SK-N-SH treated with all-trans-retinoic acid at 6 μM for 48 hours (cell line): ENCODE measurements at regions not wholly inside any gene's neighbourhood (a gene's known extent, or its start where the extent isn't known, plus 50 kb on each side); places are given as distances from the start of the nearest gene placed in this dataset.

ENCODE experiments used
- ATAC-seq: fragments of 200-7000 bp; cut with Tn5 transposase; 3 replicates; pipeline ENCODE4 v1.9.1; 2020; ENCODE audit warnings: mild to moderate bottlenecking, moderate library complexity
- ARNTL ChIP-seq: fragments of 450-650 bp; formaldehyde crosslinking; IDR thresholded peaks from 2 replicates; pipeline ENCODE4 v1.5.0; 2020; ENCODE audit warnings: low read depth, mild to moderate bottlenecking, moderate library complexity, borderline replicate concordance
- BACH2 ChIP-seq: fragments of 250-450 bp; sonication (Bioruptor Pico); IDR thresholded peaks from 2 replicates; pipeline ENCODE4 v1.9.0; 2021; ENCODE audit warnings: mild to moderate bottlenecking, borderline replicate concordance
- CREB5 ChIP-seq: fragments of 250-450 bp; sonication (Bioruptor Pico); IDR thresholded peaks from 2 replicates; pipeline ENCODE4 v1.5.1; 2020; ENCODE audit warnings: low read depth, mild to moderate bottlenecking, moderate library complexity
- CSDC2 ChIP-seq: fragments of 250-450 bp; sonication (Bioruptor Pico); IDR thresholded peaks from 2 replicates; pipeline ENCODE4 v1.5.0; 2020; ENCODE audit warnings: mild to moderate bottlenecking, moderate library complexity
- CSRNP3 ChIP-seq: fragments of 250-450 bp; sonication (Bioruptor Pico); IDR thresholded peaks from 2 replicates; pipeline ENCODE4 v1.5.1; 2021; ENCODE audit warnings: mild to moderate bottlenecking, moderate library complexity
- ESRRG ChIP-seq: fragments of 250-450 bp; sonication (Bioruptor Pico); IDR thresholded peaks from 2 replicates; pipeline ENCODE4 v1.6.1; 2021; ENCODE audit warnings: mild to moderate bottlenecking
- GLIS3 ChIP-seq: fragments of 250-450 bp; sonication (Bioruptor Pico); IDR thresholded peaks from 2 replicates; pipeline ENCODE4 v1.5.0; 2020; ENCODE audit warnings: mild to moderate bottlenecking, moderate library complexity
- ISL1 ChIP-seq: fragments of 250-450 bp; sonication (Bioruptor Pico); IDR thresholded peaks from 2 replicates; pipeline ENCODE4 v2.1.2; 2022; ENCODE audit warnings: mild to moderate bottlenecking, moderate library complexity
- OSR1 ChIP-seq: fragments of 250-450 bp; sonication (Bioruptor Pico); IDR thresholded peaks from 2 replicates; pipeline ENCODE4 v1.8.0; 2022; ENCODE audit warnings: moderate library complexity, mild to moderate bottlenecking, inconsistent platforms
- PPARA ChIP-seq: fragments of 250-450 bp; sonication (Bioruptor Pico); IDR thresholded peaks from 2 replicates; pipeline ENCODE4 v1.5.0; 2020; ENCODE audit warnings: mild to moderate bottlenecking, borderline replicate concordance
- RARB ChIP-seq: fragments of 250-450 bp; sonication (Bioruptor Pico); IDR thresholded peaks from 2 replicates; pipeline ENCODE4 v1.8.0; 2021; ENCODE audit warnings: mild to moderate bottlenecking, moderate library complexity
- SNAI2 ChIP-seq: fragments of 250-450 bp; sonication (Bioruptor Pico); IDR thresholded peaks from 2 replicates; pipeline ENCODE4 v1.5.0; 2020; ENCODE audit warnings: mild to moderate bottlenecking, moderate library complexity
- TOX ChIP-seq: fragments of 250-450 bp; sonication (Bioruptor Pico); IDR thresholded peaks from 2 replicates; pipeline ENCODE4 v1.8.0; 2021; ENCODE audit warnings: mild to moderate bottlenecking, moderate library complexity, borderline replicate concordance
- ZC3H10 ChIP-seq: fragments of 250-450 bp; sonication (Bioruptor Pico); IDR thresholded peaks from 2 replicates; pipeline ENCODE4 v1.5.1; 2021; ENCODE audit warnings: mild to moderate bottlenecking, moderate library complexity
- ZFP3 ChIP-seq: fragments of 250-450 bp; sonication (Bioruptor Pico); IDR thresholded peaks from 2 replicates; pipeline ENCODE4 v1.5.0; 2020; ENCODE audit warnings: mild to moderate bottlenecking, moderate library complexity
- ZFP30 ChIP-seq: fragments of 450-650 bp; formaldehyde crosslinking; IDR thresholded peaks from 2 replicates; pipeline ENCODE4 v1.5.0; 2022; ENCODE audit warnings: mild to moderate bottlenecking, moderate library complexity
- ZNF565 ChIP-seq: fragments of 450-650 bp; formaldehyde crosslinking; conservative IDR thresholded peaks from 2 replicates; pipeline ENCODE4 v1.5.0; 2020; ENCODE audit warnings: low read depth, mild to moderate bottlenecking, moderate library complexity
- ZNF70 ChIP-seq: fragments of 450-650 bp; formaldehyde crosslinking; IDR thresholded peaks from 2 replicates; pipeline ENCODE4 v1.5.0; 2020; ENCODE audit warnings: mild to moderate bottlenecking, moderate library complexity
- ZNF8 ChIP-seq: fragments of 450-650 bp; formaldehyde crosslinking; IDR thresholded peaks from 2 replicates; pipeline ENCODE4 v1.5.0; 2020; ENCODE audit warnings: mild to moderate bottlenecking, moderate library complexity
- TF ChIP-seq, protein P1 (sequence below): fragments of 250-450 bp; sonication (Bioruptor Pico); IDR thresholded peaks from 2 replicates; pipeline ENCODE4 v1.5.0; 2020; ENCODE audit warnings: mild to moderate bottlenecking, moderate library complexity
- TF ChIP-seq, protein P2 (sequence below): fragments of 250-450 bp; sonication (Bioruptor Pico); IDR thresholded peaks from 2 replicates; pipeline ENCODE4 v1.8.0; 2020; ENCODE audit warnings: mild to moderate bottlenecking, moderate library complexity, borderline replicate concordance
- TF ChIP-seq, protein P3 (sequence below): fragments of 250-450 bp; sonication (Bioruptor Pico); IDR thresholded peaks from 2 replicates; pipeline ENCODE4 v1.8.0; 2021; ENCODE audit warnings: low read depth, mild to moderate bottlenecking, moderate library complexity, borderline replicate concordance

GRCh38 chr2:195542067-195542466, 115.0 kb upstream of the SLC39A10 start:
- no peak for ATAC-seq
- TF ChIP-seq ZNF565 (CRISPR knock-in tag) = no peak
- no peak for TF ChIP-seq ZC3H10
- TF ChIP-seq, protein P1, sequence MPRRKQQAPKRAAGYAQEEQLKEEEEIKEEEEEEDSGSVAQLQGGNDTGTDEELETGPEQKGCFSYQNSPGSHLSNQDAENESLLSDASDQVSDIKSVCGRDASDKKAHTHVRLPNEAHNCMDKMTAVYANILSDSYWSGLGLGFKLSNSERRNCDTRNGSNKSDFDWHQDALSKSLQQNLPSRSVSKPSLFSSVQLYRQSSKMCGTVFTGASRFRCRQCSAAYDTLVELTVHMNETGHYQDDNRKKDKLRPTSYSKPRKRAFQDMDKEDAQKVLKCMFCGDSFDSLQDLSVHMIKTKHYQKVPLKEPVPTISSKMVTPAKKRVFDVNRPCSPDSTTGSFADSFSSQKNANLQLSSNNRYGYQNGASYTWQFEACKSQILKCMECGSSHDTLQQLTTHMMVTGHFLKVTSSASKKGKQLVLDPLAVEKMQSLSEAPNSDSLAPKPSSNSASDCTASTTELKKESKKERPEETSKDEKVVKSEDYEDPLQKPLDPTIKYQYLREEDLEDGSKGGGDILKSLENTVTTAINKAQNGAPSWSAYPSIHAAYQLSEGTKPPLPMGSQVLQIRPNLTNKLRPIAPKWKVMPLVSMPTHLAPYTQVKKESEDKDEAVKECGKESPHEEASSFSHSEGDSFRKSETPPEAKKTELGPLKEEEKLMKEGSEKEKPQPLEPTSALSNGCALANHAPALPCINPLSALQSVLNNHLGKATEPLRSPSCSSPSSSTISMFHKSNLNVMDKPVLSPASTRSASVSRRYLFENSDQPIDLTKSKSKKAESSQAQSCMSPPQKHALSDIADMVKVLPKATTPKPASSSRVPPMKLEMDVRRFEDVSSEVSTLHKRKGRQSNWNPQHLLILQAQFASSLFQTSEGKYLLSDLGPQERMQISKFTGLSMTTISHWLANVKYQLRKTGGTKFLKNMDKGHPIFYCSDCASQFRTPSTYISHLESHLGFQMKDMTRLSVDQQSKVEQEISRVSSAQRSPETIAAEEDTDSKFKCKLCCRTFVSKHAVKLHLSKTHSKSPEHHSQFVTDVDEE (CRISPR knock-in tag) = no peak
- no peak for TF ChIP-seq TOX (CRISPR knock-in tag)
- no peak for TF ChIP-seq BACH2 (CRISPR knock-in tag)
- no peak for TF ChIP-seq GLIS3 (CRISPR knock-in tag)
- no peak for TF ChIP-seq ZFP3 (CRISPR knock-in tag)
- no peak for TF ChIP-seq ZFP30 (CRISPR knock-in tag)
- TF ChIP-seq, all 23 proteins: peak for 0

DNA sequence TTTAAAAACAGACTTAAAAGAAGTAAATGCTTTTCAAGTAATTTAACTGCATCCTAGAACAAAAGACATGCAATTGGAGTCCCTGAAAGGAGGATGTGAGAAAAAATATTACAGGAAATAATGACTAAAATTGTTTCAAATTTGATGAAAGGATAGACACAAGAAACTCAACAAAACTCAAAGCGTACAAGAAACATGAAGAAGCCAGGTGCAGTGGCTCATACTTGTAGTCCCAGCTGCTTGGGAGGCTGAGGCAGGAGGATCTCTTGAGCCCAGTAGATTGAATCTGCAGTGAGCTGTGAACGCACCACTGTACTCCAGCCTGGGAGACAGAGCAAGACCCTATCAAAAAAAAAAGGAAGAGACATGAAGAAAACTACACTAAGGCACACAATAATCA, 118.1 kb upstream of the SLC39A10 start:
- TF ChIP-seq, protein P2, sequence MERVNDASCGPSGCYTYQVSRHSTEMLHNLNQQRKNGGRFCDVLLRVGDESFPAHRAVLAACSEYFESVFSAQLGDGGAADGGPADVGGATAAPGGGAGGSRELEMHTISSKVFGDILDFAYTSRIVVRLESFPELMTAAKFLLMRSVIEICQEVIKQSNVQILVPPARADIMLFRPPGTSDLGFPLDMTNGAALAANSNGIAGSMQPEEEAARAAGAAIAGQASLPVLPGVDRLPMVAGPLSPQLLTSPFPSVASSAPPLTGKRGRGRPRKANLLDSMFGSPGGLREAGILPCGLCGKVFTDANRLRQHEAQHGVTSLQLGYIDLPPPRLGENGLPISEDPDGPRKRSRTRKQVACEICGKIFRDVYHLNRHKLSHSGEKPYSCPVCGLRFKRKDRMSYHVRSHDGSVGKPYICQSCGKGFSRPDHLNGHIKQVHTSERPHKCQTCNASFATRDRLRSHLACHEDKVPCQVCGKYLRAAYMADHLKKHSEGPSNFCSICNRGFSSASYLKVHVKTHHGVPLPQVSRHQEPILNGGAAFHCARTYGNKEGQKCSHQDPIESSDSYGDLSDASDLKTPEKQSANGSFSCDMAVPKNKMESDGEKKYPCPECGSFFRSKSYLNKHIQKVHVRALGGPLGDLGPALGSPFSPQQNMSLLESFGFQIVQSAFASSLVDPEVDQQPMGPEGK = no peak
- TF ChIP-seq CSRNP3 = no peak
- TF ChIP-seq, protein P3, sequence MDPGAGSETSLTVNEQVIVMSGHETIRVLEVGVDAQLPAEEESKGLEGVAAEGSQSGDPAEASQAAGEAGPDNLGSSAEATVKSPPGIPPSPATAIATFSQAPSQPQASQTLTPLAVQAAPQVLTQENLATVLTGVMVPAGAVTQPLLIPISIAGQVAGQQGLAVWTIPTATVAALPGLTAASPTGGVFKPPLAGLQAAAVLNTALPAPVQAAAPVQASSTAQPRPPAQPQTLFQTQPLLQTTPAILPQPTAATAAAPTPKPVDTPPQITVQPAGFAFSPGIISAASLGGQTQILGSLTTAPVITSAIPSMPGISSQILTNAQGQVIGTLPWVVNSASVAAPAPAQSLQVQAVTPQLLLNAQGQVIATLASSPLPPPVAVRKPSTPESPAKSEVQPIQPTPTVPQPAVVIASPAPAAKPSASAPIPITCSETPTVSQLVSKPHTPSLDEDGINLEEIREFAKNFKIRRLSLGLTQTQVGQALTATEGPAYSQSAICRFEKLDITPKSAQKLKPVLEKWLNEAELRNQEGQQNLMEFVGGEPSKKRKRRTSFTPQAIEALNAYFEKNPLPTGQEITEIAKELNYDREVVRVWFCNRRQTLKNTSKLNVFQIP (CRISPR knock-in tag) = no peak
- TF ChIP-seq ZFP3 (CRISPR knock-in tag) = no peak
- no peak for TF ChIP-seq ZNF70
- TF ChIP-seq, protein P1 (CRISPR knock-in tag) = no peak
- TF ChIP-seq CSDC2 (CRISPR knock-in tag) = no peak
- TF ChIP-seq TOX (CRISPR knock-in tag) = no peak
- no peak for TF ChIP-seq OSR1
- no peak for TF ChIP-seq ZC3H10
- TF ChIP-seq CREB5 (CRISPR knock-in tag) = no peak
- no peak for TF ChIP-seq ZNF8 (CRISPR knock-in tag)
- TF ChIP-seq ARNTL (CRISPR knock-in tag) = no peak
- TF ChIP-seq SNAI2 (CRISPR knock-in tag) = no peak
- no peak for TF ChIP-seq ZFP30 (CRISPR knock-in tag)
- TF ChIP-seq ESRRG (CRISPR knock-in tag) = no peak
- no peak for TF ChIP-seq ISL1 (CRISPR knock-in tag)
- TF ChIP-seq RARB (CRISPR knock-in tag) = no peak
- TF ChIP-seq PPARA (CRISPR knock-in tag) = no peak
- no peak for TF ChIP-seq GLIS3 (CRISPR knock-in tag)
- no peak for ATAC-seq
